Gastroesophageal sphincter (tissue), 3 donors: ENCODE measurements at regions not wholly inside any gene's neighbourhood (a gene's known extent, or its start where the extent isn't known, plus 50 kb on each side); places are given as distances from the start of the nearest gene placed in this dataset.

Experiments used
- CTCF ChIP-seq, 4 experiments: fragments of 200-600 bp in 2 of 4; fragments of 450-650 bp in 2 of 4; sonication (generic) in 1 of 4; IDR thresholded peaks; one replicate each; pipeline ENCODE4 v1.5.1; 2017 to 2019; ENCODE audit warnings: antibody characterized with exemption in 4 of 4, mild to moderate bottlenecking in 2 of 4, moderate library complexity in 2 of 4
- POLR2A ChIP-seq, 2 donors: fragments of 450-650 bp; IDR thresholded peaks; one replicate each; pipeline ENCODE4 v1.6.1; 2017; ENCODE audit warnings: antibody characterized with exemption in 2 of 2, mild to moderate bottlenecking in 2 of 2, moderate library complexity in 1 of 2
- POLR2AphosphoS5 ChIP-seq: sonication (generic); formaldehyde crosslinking; IDR thresholded peaks from one replicate; pipeline ENCODE4 v1.6.1; 2017; ENCODE audit warnings: antibody characterized with exemption

DNA sequence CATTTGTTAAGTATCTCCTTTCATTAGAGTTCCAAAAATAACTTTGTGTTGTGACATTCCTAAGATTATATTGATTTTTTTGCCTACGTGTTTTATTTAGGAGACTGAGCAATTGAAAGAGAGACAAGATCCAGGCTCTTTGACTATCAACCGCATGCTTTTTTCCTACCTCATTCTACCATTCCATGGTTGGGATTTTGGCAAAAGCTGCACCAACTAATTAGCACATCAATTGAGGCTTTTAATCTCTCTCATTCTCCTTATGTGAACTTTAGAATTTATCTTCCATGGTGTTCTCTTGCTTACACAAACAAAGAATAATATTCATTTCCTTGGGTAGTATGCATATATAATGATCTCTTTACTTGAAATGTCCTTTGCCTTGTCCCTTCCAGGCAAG lies 338.7 kb upstream of the SMC2 start:
- no peak for TF ChIP-seq CTCF (IDR thresholded peaks at IDR 0.05)
- no peak for TF ChIP-seq POLR2A (IDR thresholded peaks at IDR 0.05)
- no peak for TF ChIP-seq POLR2AphosphoS5
